ENCODE measurements at regions not wholly inside any gene's neighbourhood (a gene's known extent, or its start where the extent isn't known, plus 50 kb on each side); places are given as distances from the start of the nearest gene placed in this dataset.

DNA sequence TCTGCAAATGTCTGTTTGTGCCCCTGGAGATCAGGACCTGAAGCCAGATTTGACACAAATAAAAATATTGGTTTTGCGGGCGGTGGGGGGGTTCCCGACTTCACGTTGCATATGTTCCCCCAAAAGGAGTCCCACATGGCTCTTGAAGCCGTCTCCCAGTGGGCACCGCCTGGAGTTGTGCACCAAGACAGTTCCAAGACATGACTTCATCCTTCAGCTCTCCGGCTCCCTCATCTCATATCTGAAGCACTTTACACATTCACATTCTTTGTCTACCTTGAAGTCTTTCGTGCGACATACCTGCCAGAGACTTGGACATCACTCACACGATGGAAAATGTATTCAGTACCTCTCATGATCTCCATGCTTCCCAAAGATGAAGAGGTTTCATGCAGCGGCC lies 362.8 kb upstream of the FOXK1 start:
- no peaks in the 10 kb centered on the region for H3K36me3 ChIP-seq
- intact Hi-C loops (cut with DNase I; ENCODE audit: low total_unique reads): no loop called here
- 87 to 91% (median 88%) methylated on average over 11 of the region's 11 CpGs for WGBS, 5 donors
- TF ChIP-seq POLR2A (IDR thresholded peaks at IDR 0.05) (no peak), POLR2AphosphoS5 (IDR thresholded peaks at IDR 0.05) (no peak)
- TF ChIP-seq, protein P1, sequence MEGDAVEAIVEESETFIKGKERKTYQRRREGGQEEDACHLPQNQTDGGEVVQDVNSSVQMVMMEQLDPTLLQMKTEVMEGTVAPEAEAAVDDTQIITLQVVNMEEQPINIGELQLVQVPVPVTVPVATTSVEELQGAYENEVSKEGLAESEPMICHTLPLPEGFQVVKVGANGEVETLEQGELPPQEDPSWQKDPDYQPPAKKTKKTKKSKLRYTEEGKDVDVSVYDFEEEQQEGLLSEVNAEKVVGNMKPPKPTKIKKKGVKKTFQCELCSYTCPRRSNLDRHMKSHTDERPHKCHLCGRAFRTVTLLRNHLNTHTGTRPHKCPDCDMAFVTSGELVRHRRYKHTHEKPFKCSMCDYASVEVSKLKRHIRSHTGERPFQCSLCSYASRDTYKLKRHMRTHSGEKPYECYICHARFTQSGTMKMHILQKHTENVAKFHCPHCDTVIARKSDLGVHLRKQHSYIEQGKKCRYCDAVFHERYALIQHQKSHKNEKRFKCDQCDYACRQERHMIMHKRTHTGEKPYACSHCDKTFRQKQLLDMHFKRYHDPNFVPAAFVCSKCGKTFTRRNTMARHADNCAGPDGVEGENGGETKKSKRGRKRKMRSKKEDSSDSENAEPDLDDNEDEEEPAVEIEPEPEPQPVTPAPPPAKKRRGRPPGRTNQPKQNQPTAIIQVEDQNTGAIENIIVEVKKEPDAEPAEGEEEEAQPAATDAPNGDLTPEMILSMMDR (IDR thresholded peaks at IDR 0.05 in 8 of 11, conservative IDR thresholded peaks at IDR 0.05 in 3 of 11): no peak
- H3K9me3 ChIP-seq: peaks cover 0 to 61% (median 21%) of the 10 kb centered on the region in 8 donors
- H3K27ac ChIP-seq: no peak overlapping the region
- H3K4me1 ChIP-seq: no peaks in the 10 kb centered on the region
- no peak overlapping the region for H3K4me3 ChIP-seq
- H3K27me3 ChIP-seq (replicated peaks in 1 of 7): no peaks in the 10 kb centered on the region
- no peak for DNase-seq

GRCh38 chr7:4325732-4326131 lies 356.4 kb upstream of the FOXK1 start:
- 83 to 89% (median 85%) methylated on average over 8 of the region's 8 CpGs for WGBS, 5 donors
- intact Hi-C loops (cut with DNase I; ENCODE audit: low total_unique reads): no loop called here
- no peak for DNase-seq
- H3K27me3 ChIP-seq (replicated peaks in 1 of 7): no peaks in the 10 kb centered on the region
- H3K27ac ChIP-seq: no peak overlapping the region
- no peak overlapping the region for H3K4me3 ChIP-seq
- no peaks in the 10 kb centered on the region for H3K4me1 ChIP-seq
- H3K36me3 ChIP-seq: no peaks in the 10 kb centered on the region
- peaks cover 0 to 35% (median 11%) of the 10 kb centered on the region in 8 donors for H3K9me3 ChIP-seq
- TF ChIP-seq, protein P1 (IDR thresholded peaks at IDR 0.05 in 8 of 11, conservative IDR thresholded peaks at IDR 0.05 in 3 of 11): no peak
- TF ChIP-seq POLR2AphosphoS5 (IDR thresholded peaks at IDR 0.05) (no peak), POLR2A (IDR thresholded peaks at IDR 0.05) (no peak)

GRCh38 chr7:4331711-4332110 lies 350.4 kb upstream of the FOXK1 start:
- WGBS, 5 donors: 90 to 94% (median 91%) methylated on average over 8 of the region's 8 CpGs
- Histone ChIP-seq H3K4me3 (no peak overlapping the region), H3K27ac (no peak overlapping the region), H3K9me3 (no peaks in the 10 kb centered on the region), H3K36me3 (no peaks in the 10 kb centered on the region), H3K4me1 (no peaks in the 10 kb centered on the region), H3K27me3 (replicated peaks in 1 of 7) (no peaks in the 10 kb centered on the region)
- DNase-seq: no peak
- TF ChIP-seq POLR2AphosphoS5 (IDR thresholded peaks at IDR 0.05) (no peak), POLR2A (IDR thresholded peaks at IDR 0.05) (no peak)
- TF ChIP-seq, protein P1 (IDR thresholded peaks at IDR 0.05 in 8 of 11, conservative IDR thresholded peaks at IDR 0.05 in 3 of 11): no peak
- intact Hi-C loops (cut with DNase I; ENCODE audit: low total_unique reads): no loop called here

DNA sequence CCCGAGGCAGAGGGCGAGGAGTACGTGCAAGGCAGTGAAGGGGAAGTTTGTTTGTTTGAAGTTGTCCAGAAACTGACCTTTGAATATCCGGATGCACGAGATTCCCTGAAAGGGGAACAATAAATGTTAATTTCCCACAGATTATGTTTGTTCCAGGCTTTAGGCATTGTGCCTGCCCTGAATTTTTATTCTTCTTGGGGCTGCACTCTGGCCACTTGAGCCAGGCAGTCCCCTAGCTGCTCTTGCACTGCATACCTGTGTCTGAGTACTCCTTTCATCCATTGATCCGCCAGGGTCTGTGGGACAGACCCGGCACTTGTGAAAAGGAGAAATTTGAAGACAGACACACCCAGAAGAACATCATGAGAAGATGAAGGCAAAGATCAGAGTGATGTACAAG lies 343.5 kb upstream of the FOXK1 start:
- WGBS, 5 donors: 79 to 91% (median 87%) methylated on average over 7 of the region's 7 CpGs
- DNase-seq: no peak
- TF ChIP-seq POLR2A (IDR thresholded peaks at IDR 0.05): no peak
- TF ChIP-seq, protein P1 (IDR thresholded peaks at IDR 0.05 in 8 of 11, conservative IDR thresholded peaks at IDR 0.05 in 3 of 11): no peak
- no peak for TF ChIP-seq POLR2AphosphoS5 (IDR thresholded peaks at IDR 0.05)
- Histone ChIP-seq H3K36me3 (no peaks in the 10 kb centered on the region), H3K27ac (no peak overlapping the region), H3K9me3 (peaks cover 0 to 42% (median 15%) of the 10 kb centered on the region in 8 donors), H3K27me3 (replicated peaks in 1 of 7) (no peaks in the 10 kb centered on the region), H3K4me3 (no peak overlapping the region), H3K4me1 (no peaks in the 10 kb centered on the region)
- intact Hi-C loops (cut with DNase I; ENCODE audit: low total_unique reads): no loop called here
